ENCODE measurements at regions not wholly inside any gene's neighbourhood (a gene's known extent, or its start where the extent isn't known, plus 50 kb on each side); places are given as distances from the start of the nearest gene placed in this dataset.

GRCh38 chr2:33836628-33837027, 237.5 kb upstream of the FAM98A start:
- no peak overlapping the region for H3K4me3 ChIP-seq (ENCODE audit: control insufficient read depth, low read depth, low read length)
- TF ChIP-seq CTCF (IDR thresholded peaks at IDR 0.05; ENCODE audit: control insufficient read depth, insufficient read depth, low read depth, low read length, missing control alignments) = no peak
- DNase-seq (ENCODE audit: low read depth) = no peak

DNA sequence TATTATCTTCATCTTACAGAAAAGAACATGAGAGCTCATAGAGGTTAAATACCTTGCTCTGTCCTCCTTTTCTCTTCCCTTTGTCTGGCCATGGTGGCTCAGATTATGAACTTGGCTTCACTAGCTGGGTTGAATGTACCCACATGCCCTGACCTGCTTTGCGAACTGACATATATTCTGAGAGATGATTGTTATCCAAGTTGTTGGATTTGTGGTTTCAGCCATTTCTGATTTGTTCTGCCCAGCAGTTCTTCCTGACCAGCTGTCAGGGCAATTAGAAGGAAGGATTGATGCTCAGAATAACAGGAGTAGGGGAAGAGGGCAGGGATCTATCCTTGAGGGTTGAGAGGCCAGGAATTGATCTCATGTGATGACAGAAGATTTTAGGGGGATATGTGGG, 236.8 kb upstream of the FAM98A start:
- TF ChIP-seq CTCF (IDR thresholded peaks at IDR 0.05; ENCODE audit: control insufficient read depth, insufficient read depth, low read depth, low read length, missing control alignments) = no peak
- no peak overlapping the region for H3K4me3 ChIP-seq (ENCODE audit: control insufficient read depth, low read depth, low read length)
- no peak for DNase-seq (ENCODE audit: low read depth)

GRCh38 chr2:33822964-33823363, 223.9 kb upstream of the FAM98A start:
- no peak overlapping the region for H3K4me3 ChIP-seq (ENCODE audit: control insufficient read depth, low read depth, low read length)
- TF ChIP-seq CTCF (IDR thresholded peaks at IDR 0.05; ENCODE audit: control insufficient read depth, insufficient read depth, low read depth, low read length, missing control alignments) = no peak
- DNase-seq (ENCODE audit: low read depth) = no peak

DNA sequence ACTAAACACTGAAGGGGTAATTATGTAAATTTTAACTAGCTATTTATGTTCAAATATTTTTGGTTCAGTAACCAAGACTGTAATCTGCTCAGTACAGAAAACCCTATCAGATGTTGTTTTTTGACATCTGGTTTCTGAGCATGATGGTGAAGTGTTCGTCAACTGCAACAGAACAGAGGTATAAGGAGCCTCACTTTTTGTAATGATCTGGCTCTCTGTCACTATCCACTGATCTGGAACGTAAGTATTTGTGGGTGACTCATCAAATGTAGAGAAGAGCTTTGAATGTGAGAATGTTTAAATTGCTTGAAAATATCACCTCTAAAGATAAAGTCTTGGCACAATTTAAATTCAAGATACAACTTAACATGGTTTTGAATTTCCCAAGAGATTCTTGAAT, 213.6 kb upstream of the FAM98A start:
- TF ChIP-seq CTCF (IDR thresholded peaks at IDR 0.05; ENCODE audit: control insufficient read depth, insufficient read depth, low read depth, low read length, missing control alignments) = no peak

GRCh38 chr2:33810046-33810835, 211.1 kb upstream of the FAM98A start:
- no peak for TF ChIP-seq CTCF (IDR thresholded peaks at IDR 0.05; ENCODE audit: control insufficient read depth, insufficient read depth, low read depth, low read length, missing control alignments)
- H3K4me3 ChIP-seq (ENCODE audit: control insufficient read depth, low read depth, low read length) = no peak overlapping the region
- peak; percentile 67 for DNase-seq (ENCODE audit: low read depth)

More for the DNA sequence above, 213.6 kb upstream of the FAM98A start:
- no peak overlapping the region for H3K4me3 ChIP-seq (ENCODE audit: control insufficient read depth, low read depth, low read length)
- DNase-seq (ENCODE audit: low read depth) = no peak

- no peak for TF ChIP-seq CTCF (IDR thresholded peaks at IDR 0.05; ENCODE audit: control insufficient read depth, insufficient read depth, low read depth, low read length, missing control alignments)
- DNase-seq (ENCODE audit: low read depth) = no peak
- H3K4me3 ChIP-seq (ENCODE audit: control insufficient read depth, low read depth, low read length) = no peak overlapping the region
Measured at GRCh38 chr2:33806041-33806440, 206.9 kb upstream of the FAM98A start.
